ENCODE measurements at regions not wholly inside any gene's neighbourhood (a gene's known extent, or its start where the extent isn't known, plus 50 kb on each side); places are given as distances from the start of the nearest gene placed in this dataset.

- Mint-ChIP-seq H3K27me3 (no peaks in the 10 kb centered on the region), H3K27ac (no peak overlapping the region), H3K4me1 (no peaks in the 10 kb centered on the region), H3K9me3 (no peaks in the 10 kb centered on the region), H3K4me3 (no peak overlapping the region)
- DNase-seq (no peak), ATAC-seq (no peak)
Observed at GRCh38 chrX:34576864-34577263, 80.2 kb downstream of the TMEM47 start.

GRCh38 chrX:34565981-34566380 is 91.1 kb downstream of the TMEM47 start:
- H3K9me3 Mint-ChIP-seq = peaks cover 0 to 6% of the 10 kb centered on the region in 2 donors
- no peaks in the 10 kb centered on the region for H3K27me3 Mint-ChIP-seq
- H3K4me1 Mint-ChIP-seq = no peaks in the 10 kb centered on the region
- ATAC-seq (no peak), DNase-seq (no peak)
- no peak overlapping the region for H3K27ac Mint-ChIP-seq
- H3K4me3 Mint-ChIP-seq = no peak overlapping the region

GRCh38 chrX:34563804-34564203 is 93.3 kb downstream of the TMEM47 start:
- ATAC-seq = no peak

GRCh38 chrX:34563061-34563460 is 94.0 kb downstream of the TMEM47 start:
- DNase-seq (no peak), ATAC-seq (no peak)
- H3K27ac Mint-ChIP-seq = no peak overlapping the region
- H3K27me3 Mint-ChIP-seq = no peaks in the 10 kb centered on the region
- H3K4me3 Mint-ChIP-seq = no peak overlapping the region
- no peaks in the 10 kb centered on the region for H3K9me3 Mint-ChIP-seq
- H3K4me1 Mint-ChIP-seq = no peaks in the 10 kb centered on the region

More at GRCh38 chrX:34563804-34564203, 93.3 kb downstream of the TMEM47 start:
- Mint-ChIP-seq H3K27me3 (no peaks in the 10 kb centered on the region), H3K27ac (no peak overlapping the region), H3K4me1 (no peaks in the 10 kb centered on the region), H3K4me3 (no peak overlapping the region), H3K9me3 (no peaks in the 10 kb centered on the region)
- DNase-seq = no peak

GRCh38 chrX:34562006-34562405 is 95.1 kb downstream of the TMEM47 start:
- Mint-ChIP-seq H3K27me3 (no peaks in the 10 kb centered on the region), H3K27ac (no peak overlapping the region), H3K4me3 (no peak overlapping the region), H3K4me1 (no peaks in the 10 kb centered on the region), H3K9me3 (no peaks in the 10 kb centered on the region)
- DNase-seq (no peak), ATAC-seq (no peak)

GRCh38 chrX:34560180-34560579 is 96.9 kb downstream of the TMEM47 start:
- DNase-seq (no peak), ATAC-seq (no peak)
- Mint-ChIP-seq H3K27ac (peak overlapping the region in 1 of 2 donors; percentile 14), H3K27me3 (no peaks in the 10 kb centered on the region), H3K4me3 (no peak overlapping the region), H3K9me3 (no peaks in the 10 kb centered on the region), H3K4me1 (no peaks in the 10 kb centered on the region)

GRCh38 chrX:34559325-34559724 is 97.8 kb downstream of the TMEM47 start:
- Mint-ChIP-seq H3K4me1 (no peaks in the 10 kb centered on the region), H3K9me3 (no peaks in the 10 kb centered on the region), H3K27me3 (no peaks in the 10 kb centered on the region), H3K27ac (no peak overlapping the region), H3K4me3 (no peak overlapping the region)
- ATAC-seq = peak; percentile 54
- DNase-seq = peak in 1 of 2 donors; percentile 13

GRCh38 chrX:34557733-34558132 is 99.4 kb downstream of the TMEM47 start:
- Mint-ChIP-seq H3K4me1 (no peaks in the 10 kb centered on the region), H3K27ac (no peak overlapping the region), H3K27me3 (no peaks in the 10 kb centered on the region), H3K9me3 (no peaks in the 10 kb centered on the region), H3K4me3 (no peak overlapping the region)
- no peak for DNase-seq
- ATAC-seq = no peak

- H3K27ac Mint-ChIP-seq = no peak overlapping the region
- H3K9me3 Mint-ChIP-seq = no peaks in the 10 kb centered on the region
- DNase-seq (no peak), ATAC-seq (no peak)
- no peaks in the 10 kb centered on the region for H3K4me1 Mint-ChIP-seq
- no peaks in the 10 kb centered on the region for H3K27me3 Mint-ChIP-seq
- no peak overlapping the region for H3K4me3 Mint-ChIP-seq
Observed at GRCh38 chrX:34555481-34555880, 101.6 kb downstream of the TMEM47 start.

- no peaks in the 10 kb centered on the region for H3K9me3 Mint-ChIP-seq
- no peak for DNase-seq
- H3K4me1 Mint-ChIP-seq = no peaks in the 10 kb centered on the region
- H3K27me3 Mint-ChIP-seq = no peaks in the 10 kb centered on the region
- no peak for ATAC-seq
- H3K27ac Mint-ChIP-seq = no peak overlapping the region
- no peak overlapping the region for H3K4me3 Mint-ChIP-seq
Observed at GRCh38 chrX:34546366-34546765, 110.7 kb downstream of the TMEM47 start.

- Mint-ChIP-seq H3K9me3 (no peaks in the 10 kb centered on the region), H3K27ac (no peak overlapping the region)
- ATAC-seq = no peak
Observed at GRCh38 chrX:34528081-34528480, 129.0 kb downstream of the TMEM47 start.

GRCh38 chrX:34521563-34521962 is 135.5 kb downstream of the TMEM47 start:
- H3K4me1 Mint-ChIP-seq = no peaks in the 10 kb centered on the region
- no peaks in the 10 kb centered on the region for H3K27me3 Mint-ChIP-seq
- no peak for ATAC-seq
- H3K9me3 Mint-ChIP-seq = no peaks in the 10 kb centered on the region
- no peak overlapping the region for H3K4me3 Mint-ChIP-seq
- no peak overlapping the region for H3K27ac Mint-ChIP-seq
- no peak for DNase-seq

More at GRCh38 chrX:34528081-34528480, 129.0 kb downstream of the TMEM47 start:
- H3K4me3 Mint-ChIP-seq = no peak overlapping the region
- H3K4me1 Mint-ChIP-seq = no peaks in the 10 kb centered on the region
- no peaks in the 10 kb centered on the region for H3K27me3 Mint-ChIP-seq
- DNase-seq = no peak

- ATAC-seq (no peak), DNase-seq (no peak)
- H3K4me1 Mint-ChIP-seq = no peaks in the 10 kb centered on the region
- no peaks in the 10 kb centered on the region for H3K9me3 Mint-ChIP-seq
- no peak overlapping the region for H3K4me3 Mint-ChIP-seq
- no peak overlapping the region for H3K27ac Mint-ChIP-seq
- H3K27me3 Mint-ChIP-seq = no peaks in the 10 kb centered on the region
Observed at GRCh38 chrX:34509394-34509793, 147.7 kb downstream of the TMEM47 start.

GRCh38 chrX:34503119-34503518 is 154.0 kb downstream of the TMEM47 start:
- Mint-ChIP-seq H3K4me1 (no peaks in the 10 kb centered on the region), H3K4me3 (no peak overlapping the region), H3K27me3 (no peaks in the 10 kb centered on the region), H3K9me3 (peaks cover 5% of the 10 kb centered on the region in 2 donors), H3K27ac (no peak overlapping the region)
- no peak for ATAC-seq
- DNase-seq = no peak

GRCh38 chrX:34493086-34493485 is 164.0 kb downstream of the TMEM47 start:
- no peaks in the 10 kb centered on the region for H3K9me3 Mint-ChIP-seq

GRCh38 chrX:34491126-34491525 is 166.0 kb downstream of the TMEM47 start:
- Mint-ChIP-seq H3K27ac (no peak overlapping the region), H3K27me3 (no peaks in the 10 kb centered on the region), H3K4me3 (no peak overlapping the region), H3K4me1 (no peaks in the 10 kb centered on the region), H3K9me3 (no peaks in the 10 kb centered on the region)
- no peak for DNase-seq
- no peak for ATAC-seq

More at GRCh38 chrX:34493086-34493485, 164.0 kb downstream of the TMEM47 start:
- H3K27ac Mint-ChIP-seq = no peak overlapping the region
- no peaks in the 10 kb centered on the region for H3K4me1 Mint-ChIP-seq
- DNase-seq = no peak
- H3K27me3 Mint-ChIP-seq = no peaks in the 10 kb centered on the region
- no peak for ATAC-seq
- H3K4me3 Mint-ChIP-seq = no peak overlapping the region

- H3K4me1 Mint-ChIP-seq = no peaks in the 10 kb centered on the region
- no peaks in the 10 kb centered on the region for H3K9me3 Mint-ChIP-seq
- DNase-seq (no peak), ATAC-seq (no peak)
- H3K27ac Mint-ChIP-seq = no peak overlapping the region
- no peaks in the 10 kb centered on the region for H3K27me3 Mint-ChIP-seq
- no peak overlapping the region for H3K4me3 Mint-ChIP-seq
Observed at GRCh38 chrX:34487364-34487763, 169.7 kb downstream of the TMEM47 start.
